Kidney tubule cell (primary cell): ENCODE measurements at regions not wholly inside any gene's neighbourhood (a gene's known extent, or its start where the extent isn't known, plus 50 kb on each side); places are given as distances from the start of the nearest gene placed in this dataset.

ENCODE experiments used
- DNase-seq: peaks from one replicate; pipeline ENCODE4 v3.0.0-alpha.2; 2018; ENCODE audit warnings: low spot score

DNA sequence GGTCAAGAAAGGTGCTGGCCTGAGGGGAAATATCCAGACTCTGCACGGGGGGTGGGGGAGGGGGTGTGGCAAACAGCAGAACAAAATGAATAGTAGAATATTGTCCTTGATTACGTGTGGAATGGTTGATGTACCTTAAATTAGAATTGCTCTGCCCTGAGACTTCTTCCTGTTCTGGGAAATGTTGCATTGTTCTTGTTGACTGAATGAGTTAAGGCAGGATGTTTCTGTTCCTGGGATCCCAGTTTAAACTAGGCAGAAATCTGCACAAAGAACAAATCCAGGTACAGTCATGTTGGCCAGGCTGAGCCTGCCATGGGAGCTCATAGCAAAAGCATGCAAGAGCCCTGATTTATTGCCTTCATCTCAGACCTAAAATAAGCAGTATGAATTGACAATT lies 558.7 kb upstream of the VSTM2A start:
- DNase-seq, result no peak

DNA sequence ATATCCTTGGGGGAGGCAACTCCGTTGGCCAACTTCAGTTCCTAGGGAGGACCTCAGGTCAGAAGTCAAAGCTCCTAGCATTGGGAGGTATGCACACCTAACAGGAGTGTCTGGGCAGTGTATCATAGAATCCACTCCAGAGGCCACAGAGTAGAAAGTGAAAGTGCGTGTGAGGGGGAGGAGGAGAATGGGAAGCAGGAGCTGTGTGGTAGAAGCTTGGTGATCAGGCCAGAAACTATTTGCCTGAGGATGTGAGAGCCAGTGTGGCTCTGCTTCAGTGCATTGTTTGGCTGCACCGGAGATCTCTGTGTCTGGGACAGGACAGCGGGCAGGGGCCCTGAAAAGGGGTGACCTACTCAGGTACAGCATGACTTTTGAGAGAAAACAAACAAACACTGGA lies 557.4 kb upstream of the VSTM2A start:
- DNase-seq, result peak; percentile 73

DNA sequence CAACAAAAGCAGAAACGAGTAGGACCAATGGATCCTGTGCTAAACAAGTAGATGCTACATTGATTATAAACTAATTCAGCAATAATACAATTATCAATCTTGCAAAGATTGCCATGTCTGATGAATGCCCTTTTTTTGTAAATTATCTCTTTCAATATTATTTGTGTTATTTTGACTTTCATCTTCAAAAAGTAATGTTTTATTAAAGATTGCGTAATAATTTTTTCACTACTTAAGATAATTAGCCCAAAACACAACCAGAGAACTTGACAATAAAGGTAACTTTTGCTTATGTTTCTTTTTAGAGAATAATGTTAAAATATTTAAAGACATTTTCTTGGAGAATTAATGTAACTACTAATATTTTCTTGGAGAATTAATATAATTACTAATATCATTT lies 553.8 kb upstream of the VSTM2A start:
- no peak for DNase-seq

DNA sequence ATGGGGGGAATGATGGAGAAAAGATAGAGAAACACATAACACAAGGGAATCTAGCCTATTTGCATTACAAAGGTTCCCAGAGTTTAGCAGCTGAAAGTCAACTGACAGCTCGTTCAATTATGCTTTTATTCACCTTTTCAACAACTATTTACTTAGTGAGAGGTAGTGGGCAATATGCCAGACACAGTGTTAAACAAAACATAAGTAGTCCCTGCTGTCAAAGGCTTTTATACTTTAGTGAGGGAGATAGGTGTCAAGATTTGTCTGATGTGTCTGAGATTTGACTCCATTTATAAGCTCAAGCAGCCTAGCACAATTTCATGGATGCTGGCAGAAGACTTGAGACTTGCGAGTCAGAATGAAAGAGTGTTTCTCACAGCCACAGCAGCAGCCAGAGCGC lies 549.0 kb upstream of the VSTM2A start:
- DNase-seq, result no peak

DNA sequence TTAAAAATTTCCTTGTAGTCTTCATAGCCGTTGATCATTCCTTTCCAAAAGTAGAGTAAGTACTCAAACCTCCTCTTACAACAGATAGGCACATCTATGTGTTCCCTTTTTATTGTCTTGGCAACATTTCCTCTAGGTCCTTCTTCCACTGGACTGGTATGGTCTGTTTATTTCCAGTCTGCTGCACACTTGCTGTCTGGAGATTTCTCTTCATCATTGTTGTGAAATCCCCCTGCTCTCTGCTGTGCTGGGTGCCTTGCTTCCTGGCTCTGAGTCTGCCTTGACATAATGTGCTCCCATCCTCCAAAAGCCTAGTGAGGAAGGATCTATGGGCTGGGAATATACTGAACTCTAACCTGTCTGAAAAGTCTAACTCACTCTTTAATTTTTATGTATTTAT lies 545.3 kb upstream of the VSTM2A start:
- DNase-seq, result peak; percentile 45

DNA sequence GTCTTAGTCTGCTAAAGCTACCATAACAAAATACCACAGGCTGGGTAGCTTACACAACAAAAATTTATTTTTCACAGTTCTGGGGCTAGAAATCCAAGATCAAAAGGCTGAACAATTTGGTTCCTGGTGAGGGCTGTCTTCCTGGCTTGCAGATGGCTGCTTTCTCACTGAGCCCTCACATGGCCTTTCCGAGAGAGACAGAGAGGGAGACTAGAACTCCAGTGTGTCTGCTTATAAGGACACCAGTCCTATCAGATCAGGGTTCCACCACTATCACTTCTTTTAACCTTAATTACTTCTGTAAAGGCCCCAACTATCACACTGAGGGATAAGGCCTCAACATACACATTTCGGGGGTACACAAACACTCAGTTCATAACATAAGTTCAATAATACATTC lies 527.4 kb upstream of the VSTM2A start:
- no peak for DNase-seq

DNA sequence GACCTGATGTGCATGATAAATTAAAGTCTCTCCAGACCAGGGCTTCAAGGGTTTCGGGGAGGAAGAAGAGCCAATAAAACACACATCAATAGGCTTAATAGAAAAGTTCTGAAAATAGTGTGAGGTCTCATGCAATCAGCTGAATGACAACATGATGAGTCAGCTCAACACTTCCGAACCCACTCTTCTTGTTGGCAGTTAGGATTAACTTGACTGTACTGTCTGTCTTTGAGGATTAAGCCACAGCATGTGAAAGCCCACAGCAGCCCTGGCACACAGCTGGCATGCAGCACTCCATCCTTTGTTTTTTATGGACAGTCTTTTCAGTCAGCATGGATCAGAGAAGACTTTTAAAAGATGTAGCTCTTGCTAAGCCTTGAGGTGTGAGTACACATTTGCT lies 526.9 kb upstream of the VSTM2A start:
- peak; percentile 45 for DNase-seq

DNA sequence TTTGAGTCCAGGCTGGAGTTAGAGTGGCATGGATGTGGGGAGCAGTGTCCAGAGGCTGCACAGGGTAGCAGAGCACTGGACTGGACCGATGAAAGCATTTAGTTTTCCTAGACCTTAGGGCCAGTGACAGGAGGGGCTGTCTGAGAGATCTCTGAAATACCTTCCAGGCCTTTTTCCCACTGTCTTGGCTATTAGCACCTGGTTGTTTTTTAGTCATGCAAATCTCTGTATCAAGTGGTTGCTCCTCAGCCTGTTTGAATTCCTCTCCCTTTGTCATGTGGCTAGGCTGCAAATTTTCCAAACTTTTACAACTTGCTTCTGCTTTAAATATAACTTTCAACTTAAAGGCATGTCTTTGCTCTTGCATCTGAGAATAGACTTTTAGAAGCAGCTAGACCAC lies 504.3 kb upstream of the VSTM2A start:
- DNase-seq, result no peak

DNA sequence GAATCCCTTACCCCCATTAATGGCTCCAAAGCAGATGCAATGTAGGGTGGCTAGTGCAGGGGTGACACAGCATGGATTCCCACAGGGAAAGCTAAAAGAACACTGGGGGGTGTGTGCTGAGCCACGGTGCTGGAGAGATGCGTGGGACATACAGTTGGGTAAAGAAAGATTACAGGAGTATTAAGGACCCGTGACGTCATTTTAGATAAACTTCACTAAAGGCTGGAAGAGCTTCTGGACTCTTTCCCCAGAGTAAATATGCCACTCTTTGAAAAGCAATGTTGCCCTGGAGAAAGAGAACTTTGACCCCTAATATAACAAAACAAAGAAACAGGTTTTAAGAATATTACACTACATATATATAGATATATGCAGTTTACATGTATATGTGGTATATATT lies 481.5 kb upstream of the VSTM2A start:
- no peak for DNase-seq

DNA sequence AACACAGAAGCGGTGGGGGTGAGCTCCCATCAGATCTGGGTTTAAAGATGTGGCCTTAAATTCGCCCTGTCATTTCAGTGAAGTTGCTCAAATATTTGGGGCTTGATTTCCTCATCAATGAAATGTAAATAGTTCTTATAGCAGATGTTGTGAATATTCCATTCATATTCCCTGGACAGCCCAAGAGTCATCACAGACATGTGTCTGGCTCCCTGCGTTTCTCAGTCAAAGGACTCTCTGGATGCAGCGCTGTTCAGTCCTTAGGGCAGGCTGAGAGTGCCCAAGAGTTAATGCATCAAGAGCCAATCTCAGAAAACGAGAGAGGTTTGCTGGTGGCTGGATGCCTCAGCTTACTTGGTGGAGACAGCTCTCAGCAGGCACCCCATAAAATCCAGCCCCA lies 475.5 kb upstream of the VSTM2A start:
- no peak for DNase-seq

DNA sequence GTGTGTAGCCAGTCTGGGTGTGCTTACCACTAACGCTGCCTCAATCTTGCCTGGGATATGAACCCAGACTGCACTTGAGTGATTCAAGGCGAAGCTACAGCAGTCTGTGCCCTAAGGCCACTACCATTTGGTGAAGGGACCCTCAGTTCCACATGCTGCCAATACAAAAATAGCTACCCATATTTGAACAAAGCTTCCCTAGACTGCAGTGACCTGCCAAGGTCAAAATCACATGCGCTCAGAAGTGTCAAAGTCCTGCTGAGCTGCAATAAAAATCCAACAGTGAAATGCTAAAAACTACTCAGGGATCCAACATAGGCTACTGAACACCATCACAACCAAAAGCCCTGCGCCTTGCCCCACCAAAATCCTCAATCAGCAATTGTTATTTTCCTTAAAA lies 472.3 kb upstream of the VSTM2A start:
- DNase-seq, result no peak

DNA sequence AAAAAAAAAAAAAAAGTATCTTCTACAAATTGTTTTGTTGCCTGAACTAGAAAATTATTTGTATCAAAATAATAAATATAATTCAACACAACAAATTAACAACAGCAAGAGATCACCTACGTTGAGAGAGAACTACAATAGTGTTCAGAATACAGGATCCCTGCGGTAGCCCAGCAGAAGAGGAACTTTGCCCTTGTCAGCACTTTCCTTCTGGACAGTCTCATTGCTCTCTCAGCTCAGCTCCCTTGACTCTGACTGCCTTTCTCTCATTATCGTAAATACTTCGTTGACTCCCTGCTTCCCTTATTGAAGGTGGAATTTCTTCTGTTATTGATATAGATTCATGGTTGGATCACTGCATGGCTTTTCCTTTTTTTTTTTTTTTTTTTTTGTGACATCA lies 469.5 kb upstream of the VSTM2A start:
- no peak for DNase-seq

DNA sequence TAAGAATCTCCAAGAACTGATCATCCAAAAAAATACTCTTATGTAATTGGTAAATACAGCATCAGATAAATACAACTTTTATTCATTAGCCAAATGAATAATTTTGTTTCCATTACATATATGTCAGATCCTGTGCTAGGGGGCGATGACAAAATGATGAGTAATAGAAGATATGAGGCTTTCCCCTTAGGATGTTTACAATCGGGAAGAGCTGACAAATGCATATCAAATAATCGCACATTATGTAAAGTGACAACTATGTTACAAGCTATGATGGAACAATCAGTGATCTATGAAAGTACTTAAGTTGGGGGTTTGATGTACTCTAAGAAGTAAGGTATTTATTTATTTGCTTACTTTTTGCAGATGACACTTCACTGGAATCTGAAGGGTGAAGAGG lies 465.6 kb upstream of the VSTM2A start:
- no peak for DNase-seq

DNA sequence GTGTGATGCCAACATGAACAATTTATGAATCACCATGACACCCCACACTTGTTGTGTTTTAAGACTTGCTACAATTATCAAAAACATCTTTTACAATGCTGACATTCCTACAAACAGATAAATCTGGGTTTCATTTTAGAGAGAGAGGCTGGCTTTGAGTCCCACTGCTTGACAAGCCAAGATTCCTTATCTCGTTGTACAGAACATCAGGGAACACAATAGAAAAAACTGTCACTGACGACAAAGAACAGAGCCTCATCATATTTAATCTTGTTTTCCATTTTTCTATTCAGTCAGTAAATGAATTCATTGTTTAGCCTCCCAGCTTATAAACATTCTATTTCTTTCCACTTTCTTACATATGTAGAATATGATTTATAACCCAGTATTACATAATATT lies 461.6 kb upstream of the VSTM2A start:
- DNase-seq, result no peak

DNA sequence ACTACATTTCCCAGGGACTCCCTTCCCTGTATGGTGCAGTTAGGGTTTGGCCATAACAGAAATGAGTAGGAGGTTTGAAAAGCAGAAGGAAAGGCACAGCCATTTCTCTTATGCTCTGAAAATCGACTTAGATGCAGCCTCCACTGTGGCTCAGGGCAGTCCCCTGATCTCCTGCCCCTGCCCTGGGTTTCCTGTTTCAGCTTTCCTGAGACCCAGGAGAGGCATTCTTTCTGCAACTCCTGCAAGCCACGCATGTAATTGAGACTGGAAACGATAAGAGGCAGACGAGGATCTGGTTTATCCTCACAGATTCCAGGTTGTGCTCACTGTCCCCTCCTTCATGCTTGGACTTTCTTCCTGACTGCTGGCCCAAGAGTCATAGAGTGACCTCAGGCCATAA lies 461.2 kb upstream of the VSTM2A start:
- no peak for DNase-seq

DNA sequence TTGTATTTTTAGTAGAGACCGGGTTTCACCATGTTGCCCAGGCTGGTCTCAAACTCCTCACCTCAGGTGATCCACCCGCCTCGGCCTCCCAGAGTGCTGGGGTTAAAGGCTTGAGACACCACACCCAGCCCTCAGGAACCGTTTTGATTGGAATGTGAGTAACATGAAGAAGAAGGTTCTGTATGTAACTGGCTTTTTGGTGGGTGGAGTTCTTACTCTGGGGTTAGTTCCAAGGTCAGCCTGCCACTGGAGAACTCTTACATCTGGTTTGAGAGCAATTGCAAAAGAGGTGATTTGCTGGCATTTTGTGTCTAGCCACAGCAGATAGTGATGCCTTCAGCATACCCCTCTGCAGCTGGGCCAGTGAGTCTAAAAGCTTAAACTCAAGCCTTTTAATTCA lies 457.8 kb upstream of the VSTM2A start:
- no peak for DNase-seq

DNA sequence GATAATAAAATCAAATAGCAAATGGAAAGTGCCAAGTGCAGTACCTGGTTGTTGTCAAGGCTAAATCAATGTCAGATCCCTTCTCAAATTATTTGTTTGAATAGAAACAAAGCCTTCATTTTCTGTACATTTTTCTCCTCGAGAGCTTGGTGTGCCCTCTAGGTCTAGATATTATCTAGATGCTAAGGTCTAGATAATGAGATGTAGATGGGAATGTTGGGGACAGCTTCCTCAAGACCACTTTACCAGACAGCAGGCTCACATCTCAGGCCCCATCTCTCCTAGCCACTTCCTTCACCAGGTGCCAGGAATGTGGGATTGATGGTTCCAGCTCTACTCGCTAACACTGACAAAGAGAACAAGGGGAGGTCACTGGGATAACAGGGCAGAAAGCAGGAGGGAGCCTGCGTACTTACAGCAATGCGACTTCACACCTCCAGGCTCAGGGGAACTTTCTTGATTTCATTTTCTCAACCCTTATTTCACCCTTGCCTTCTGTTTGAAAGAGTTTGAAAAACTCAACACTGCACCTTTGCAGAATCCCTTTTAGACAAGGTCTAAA lies 451.4 kb upstream of the VSTM2A start:
- DNase-seq, result no peak

DNA sequence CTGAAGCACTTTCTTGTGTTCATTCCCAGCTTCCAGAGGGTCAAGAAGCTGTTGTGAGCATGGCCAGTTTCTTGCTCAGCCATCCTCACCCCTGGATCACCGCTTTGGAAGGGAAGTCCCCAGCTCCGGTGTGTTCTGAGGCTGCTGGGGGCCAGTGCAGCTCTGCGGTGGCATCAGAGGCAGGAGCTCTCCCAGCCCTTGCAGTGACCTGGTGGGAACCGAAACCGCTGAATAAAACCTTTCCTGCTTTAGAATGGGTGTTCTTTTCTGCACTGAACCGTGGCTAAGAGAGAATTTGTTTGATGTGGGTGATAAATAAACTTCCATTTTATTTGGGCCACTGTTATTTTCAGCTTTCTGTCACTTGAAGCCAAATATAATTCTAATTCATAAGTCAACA lies 450.9 kb upstream of the VSTM2A start:
- DNase-seq, result no peak

DNA sequence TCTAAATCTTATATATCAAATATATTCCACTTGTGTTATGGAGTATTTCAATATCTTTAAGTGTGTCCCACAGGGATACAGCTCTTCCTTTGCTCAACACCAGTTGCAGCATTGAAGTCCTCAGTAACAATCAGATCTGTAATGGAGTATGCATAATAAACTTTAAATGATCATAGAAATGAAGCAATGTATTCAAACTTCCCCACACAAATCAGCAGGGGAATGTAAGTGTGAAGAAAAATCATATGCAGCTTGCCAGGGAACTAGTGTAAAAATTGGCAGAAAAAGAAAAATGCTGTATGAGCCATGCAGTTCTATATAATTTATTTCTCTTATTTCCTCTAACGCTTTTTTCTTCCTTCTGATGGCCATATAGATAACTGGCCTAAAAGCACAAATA lies 444.3 kb upstream of the VSTM2A start:
- DNase-seq, result no peak

DNA sequence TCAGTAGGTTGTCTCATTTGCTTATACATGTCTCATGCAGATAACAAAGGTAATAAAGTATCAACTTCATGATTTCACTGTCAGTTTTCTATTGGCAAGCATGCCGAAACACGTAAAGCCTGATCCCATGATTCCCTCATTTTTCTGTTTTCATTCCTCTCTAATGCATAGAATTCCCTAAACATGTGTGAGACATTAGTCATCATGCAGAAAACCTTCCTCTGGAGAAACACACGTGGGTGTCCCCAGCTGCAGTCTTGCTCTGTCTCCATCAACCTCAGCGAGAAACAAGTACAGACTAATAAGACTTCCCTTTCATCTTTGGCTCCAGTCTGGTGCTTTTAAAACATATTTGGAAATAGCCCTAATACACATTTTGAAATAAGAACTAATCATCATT lies 432.7 kb upstream of the VSTM2A start:
- DNase-seq, result no peak

DNA sequence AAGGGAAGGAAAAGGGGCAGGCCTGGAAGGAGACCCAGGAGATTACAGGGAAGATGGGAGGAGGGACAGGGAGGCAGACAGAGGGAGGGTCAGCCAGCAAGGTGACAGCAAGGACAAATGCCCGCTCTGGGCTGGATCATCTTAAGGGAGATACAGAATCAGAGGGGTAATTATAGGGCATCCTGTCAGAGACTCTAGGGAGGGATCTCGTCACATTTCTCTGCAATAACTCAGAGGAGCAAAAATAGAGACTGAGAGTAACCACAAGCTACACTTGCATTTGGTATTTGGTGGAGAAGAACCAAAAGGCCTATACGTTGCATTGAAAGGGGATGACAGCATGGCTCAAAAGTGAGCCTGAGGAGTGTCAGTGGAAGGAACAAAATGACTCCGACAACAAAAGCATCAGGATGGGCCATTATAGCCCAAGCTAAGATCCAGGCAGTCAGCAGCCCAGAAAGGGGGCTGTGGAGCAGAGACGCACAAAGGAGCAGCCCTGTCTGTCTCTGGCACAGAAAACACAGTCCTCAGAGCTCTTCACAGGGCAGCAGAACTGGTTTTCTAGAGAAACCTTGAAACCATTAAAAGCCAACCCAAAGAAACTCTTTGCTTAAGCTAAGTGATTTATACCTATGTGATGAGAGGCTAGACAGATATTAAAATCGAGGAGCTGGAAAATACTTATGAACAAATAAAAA lies 430.2 kb upstream of the VSTM2A start:
- DNase-seq, result no peak

DNA sequence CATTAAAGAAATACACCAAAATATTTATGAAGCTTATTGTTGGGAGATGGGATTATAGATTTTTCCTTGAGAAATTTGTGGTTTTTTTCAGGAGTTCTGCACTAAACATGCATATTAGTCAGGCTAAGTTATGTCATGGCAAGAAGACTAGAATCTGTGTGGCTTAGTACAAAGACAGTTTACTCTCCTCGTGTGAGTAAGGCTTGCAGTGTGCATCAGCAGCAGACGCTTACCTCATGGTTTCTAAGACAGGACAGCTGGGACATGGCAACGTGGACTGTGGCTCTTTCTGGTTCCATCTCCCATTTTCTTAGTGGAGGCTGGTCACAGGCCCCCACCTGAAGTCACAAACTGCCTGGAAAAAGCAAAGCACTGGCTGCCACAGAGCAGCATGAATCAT lies 429.6 kb upstream of the VSTM2A start:
- peak; percentile 5 for DNase-seq

DNA sequence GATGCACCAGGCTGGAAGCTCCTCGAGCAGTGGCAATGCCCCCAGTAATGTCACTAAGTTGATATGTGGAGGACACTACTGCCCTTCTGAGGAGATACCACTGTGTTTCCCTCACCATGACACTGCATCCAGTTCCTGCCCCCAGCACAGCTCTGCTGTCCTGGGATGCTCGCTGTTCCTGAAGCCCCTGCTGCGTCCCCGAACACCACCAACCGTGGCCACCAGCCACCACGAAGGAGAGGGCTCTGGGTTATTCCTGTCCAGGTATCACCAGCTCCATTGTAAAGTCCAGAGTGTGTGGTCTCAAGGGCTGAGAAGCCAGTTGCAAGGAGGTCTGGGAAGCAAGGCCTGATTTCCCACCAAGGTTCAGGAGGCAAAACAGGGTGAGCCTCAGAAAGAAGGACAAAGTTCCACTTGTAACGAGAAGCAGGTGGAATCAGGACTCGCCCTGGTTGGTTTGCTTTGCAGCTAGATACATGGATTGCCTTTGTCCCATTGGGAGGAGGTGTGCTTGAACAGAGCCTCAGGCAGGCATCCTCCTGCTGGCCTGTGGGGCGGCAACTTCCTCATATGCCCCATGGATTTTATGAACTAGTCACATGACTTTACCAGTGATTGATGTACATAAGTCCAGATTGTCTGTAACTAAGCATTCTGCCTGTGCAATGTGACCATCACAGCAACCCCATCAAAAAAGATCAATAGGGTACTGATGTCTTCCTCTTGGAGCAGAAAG lies 427.0 kb upstream of the VSTM2A start:
- DNase-seq, result no peak

DNA sequence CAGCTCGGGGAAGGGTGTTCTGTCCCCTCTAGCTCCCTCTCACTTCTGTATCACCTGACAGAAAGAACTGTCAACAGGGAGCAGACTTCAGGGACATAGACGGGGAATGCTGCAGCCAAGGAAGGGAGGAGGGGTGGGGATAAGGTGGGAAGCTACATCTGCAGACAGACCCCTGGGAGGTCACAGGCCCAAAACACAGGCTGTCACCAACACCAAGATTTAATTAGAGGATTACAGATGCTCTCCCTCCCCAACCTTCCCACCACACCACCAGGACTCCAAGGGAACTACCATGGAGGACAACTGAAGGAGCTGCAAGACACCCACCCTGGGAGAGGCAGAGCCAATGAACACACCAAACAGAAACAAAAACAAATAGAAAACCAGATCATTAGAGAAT lies 425.2 kb upstream of the VSTM2A start:
- no peak for DNase-seq
